Activated CD4-positive, alpha-beta T cell treated with anti-CD3 and anti-CD28 coated beads, Interleukin-2, amount 50 U/mL, for 48 hours (primary cell): ENCODE measurements at regions not wholly inside any gene's neighbourhood (a gene's known extent, or its start where the extent isn't known, plus 50 kb on each side); places are given as distances from the start of the nearest gene placed in this dataset.

Source experiments
- DNase-seq, 2 experiments: peaks; one replicate each; pipeline ENCODE4 v3.0.0-alpha.2; 2020

DNA sequence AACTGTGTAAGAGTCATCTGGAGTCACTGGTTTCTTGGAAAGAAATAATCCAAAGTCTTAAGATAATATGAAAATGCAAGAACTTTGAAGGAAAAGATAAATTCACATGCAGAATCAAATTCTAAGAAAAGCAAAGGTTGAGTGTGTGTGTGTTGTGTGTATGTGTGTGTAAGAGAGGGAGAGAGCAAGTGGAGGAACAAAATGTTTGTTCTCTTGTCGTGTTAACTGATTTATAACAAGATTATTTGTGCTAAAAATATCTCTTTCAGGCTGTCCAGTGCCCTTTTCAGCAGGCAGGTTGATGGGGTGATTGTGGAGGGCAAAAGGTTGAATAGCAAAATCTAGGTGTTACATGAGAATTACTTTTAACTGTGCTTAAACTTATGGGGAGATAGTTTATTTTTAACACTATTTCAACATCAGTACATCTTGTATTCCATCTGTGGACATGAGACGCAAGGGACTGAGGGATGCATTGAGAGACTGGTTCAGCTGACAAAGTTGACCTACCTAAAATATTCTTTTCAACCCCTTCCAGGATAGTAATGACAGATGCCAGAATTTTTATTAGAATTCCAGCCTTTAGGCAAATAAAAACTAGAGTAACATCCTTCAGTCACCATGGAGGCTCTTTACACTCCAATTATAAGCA lies 342.4 kb upstream of the CD180 start:
- DNase-seq: no peak

DNA sequence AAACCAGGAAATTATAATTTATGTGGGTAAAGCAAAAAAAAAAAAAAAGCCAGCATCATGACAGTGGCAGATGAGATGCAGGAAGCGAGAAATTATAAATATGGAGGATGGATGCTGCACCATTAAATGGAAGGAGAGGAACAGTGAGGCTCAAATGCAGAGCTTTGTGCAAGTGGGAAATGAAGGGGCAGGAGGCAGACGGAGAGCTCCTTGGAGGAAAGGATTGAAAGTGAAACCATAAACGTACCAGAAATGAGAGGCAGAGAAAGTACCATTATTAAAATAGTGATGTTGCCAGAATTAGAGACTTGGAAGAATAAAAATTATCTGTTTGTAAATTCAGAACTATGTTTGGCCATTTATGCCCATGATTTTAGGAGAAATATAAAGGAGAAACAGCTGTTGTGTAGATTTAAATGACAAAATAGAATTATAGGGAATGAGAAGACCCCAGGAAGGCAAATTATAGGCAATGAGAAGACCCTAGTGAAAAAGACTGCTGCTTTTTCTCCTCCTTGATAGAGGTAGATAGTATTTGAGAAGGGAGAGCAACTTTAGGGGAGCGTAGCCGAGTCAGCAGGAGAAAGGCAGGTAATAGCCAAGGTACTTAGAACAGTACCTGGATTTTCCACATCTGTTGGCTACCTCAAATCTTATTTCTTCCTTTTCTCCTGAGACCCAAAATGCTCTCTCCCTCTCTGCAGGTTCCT lies 341.0 kb upstream of the CD180 start:
- DNase-seq: no peak

DNA sequence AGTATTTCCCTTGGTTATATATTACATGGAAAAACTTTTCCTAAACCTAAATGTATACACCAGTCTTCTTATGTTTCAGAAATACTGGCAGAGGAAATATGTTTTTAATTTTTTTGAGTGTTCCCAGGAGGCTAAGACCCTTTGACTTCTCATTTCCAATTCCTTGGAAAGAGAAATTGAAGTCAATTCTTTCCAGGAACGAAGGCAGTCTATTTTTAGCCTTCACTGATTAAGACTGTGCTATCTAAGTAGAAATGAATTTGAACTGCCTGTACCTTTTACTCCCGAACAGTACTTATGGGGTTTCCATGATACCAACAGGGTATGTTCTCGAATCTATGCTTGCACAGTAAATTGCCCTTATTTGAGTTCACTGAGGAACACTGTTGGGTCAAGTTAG lies 340.3 kb upstream of the CD180 start:
- no peak for DNase-seq

DNA sequence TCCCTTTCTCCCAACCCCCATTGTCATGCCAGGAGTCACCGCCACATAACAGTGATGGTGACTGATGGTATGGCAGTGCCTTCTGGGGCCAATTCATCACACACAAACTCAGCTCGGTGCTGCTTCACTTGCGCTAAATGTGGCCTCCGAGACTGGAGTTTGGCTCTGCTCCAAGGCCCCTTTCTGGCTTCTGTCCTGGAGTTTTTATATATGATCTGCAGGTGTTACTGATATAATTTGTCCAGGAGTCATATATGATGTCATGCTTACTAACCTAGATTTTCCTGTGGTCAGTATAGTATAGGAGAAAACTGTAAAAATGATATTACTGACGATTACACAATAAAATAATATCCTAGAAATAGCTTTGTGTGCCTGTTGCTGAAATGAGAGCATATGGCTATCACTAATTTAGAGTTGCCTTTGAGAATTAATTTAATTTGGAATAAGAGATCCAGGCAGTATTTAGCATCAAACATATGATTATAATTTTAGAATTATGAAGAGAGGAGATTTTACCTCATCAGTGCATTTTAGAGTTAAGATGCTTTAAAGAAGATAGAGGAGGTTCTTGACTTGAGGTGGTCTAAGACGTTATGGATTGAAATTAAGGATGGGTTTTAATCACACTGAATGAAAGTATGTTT lies 334.1 kb upstream of the CD180 start:
- DNase-seq: no peak

- DNase-seq: no peak
Measured at GRCh38 chr5:67528953-67529352, 332.4 kb upstream of the CD180 start.

DNA sequence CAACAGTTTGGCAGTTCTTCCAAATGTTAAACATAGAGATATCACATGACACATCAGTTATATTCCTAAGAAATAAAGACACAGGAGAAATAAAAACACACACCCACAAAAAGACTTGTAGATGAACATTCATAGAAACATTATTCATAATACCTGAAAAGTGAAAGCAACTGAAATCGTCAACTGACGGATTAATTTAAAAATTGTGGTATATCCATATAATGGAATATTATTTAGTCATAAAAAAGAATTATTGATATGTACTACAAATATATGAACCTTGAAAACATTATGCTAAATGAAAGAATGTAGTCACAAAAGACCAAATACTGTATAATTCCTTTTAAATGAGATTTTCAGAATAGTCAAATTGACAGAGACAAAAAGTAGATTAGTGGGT lies 330.2 kb upstream of the CD180 start:
- no peak for DNase-seq

GRCh38 chr5:67520161-67520908 lies 323.7 kb upstream of the CD180 start:
- DNase-seq: no peak

DNA sequence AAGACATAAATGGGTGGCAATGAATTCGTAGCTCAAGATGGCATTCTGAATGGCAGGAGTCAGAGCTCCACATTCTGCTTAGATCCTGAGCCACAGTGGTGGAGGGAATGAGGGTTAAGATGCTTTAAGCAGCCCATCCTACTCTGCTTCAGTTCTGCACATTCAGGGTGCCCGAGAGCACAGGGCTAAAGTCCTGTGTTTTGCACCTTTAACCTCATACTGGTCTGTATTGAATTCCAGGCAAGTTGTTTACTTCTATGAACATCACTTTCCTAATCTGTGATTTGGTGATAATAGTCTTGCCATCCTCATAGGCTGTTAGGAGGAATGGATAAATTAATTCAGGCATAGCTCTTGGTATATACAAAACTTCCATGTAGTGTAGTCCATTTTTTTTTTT lies 321.6 kb upstream of the CD180 start:
- DNase-seq: no peak

DNA sequence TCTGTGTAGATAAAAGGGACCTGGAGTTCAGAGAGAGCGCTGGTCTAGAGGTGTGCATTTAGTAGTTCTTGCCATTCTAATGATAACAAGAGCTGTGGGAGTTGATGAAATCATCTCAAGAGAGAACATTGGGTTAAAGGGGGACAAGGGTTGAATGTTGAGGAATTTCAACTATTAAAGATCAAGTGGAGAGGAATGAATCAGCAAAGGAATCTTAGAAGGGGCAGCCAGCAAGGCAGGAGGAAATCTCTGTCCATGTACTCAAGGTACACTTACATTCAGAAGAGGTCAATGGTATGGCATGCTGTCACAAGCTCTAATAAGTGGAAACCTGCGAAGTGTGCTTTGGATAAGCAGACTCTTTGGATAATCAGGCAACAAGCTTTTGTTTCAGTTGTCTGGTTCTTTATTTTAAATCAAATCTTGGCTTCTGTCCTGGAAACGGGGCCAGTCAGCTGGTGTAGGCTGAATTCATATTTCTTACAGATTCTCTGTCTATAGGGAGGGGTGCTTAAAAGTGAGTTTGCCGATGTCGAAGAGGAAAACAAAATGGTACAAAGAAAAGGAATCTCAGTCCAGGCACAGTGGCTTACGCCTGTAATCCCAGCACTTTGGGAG lies 320.5 kb upstream of the CD180 start:
- DNase-seq: no peak

- DNase-seq: no peak
Measured at GRCh38 chr5:67515762-67516161, 319.2 kb upstream of the CD180 start.

- peak; percentile 17 to 41 for DNase-seq
Measured at GRCh38 chr5:67515020-67515689, 318.6 kb upstream of the CD180 start.

- DNase-seq: no peak
Measured at GRCh38 chr5:67512758-67513157, 316.2 kb upstream of the CD180 start.

GRCh38 chr5:67511911-67512310 lies 315.3 kb upstream of the CD180 start:
- no peak for DNase-seq

DNA sequence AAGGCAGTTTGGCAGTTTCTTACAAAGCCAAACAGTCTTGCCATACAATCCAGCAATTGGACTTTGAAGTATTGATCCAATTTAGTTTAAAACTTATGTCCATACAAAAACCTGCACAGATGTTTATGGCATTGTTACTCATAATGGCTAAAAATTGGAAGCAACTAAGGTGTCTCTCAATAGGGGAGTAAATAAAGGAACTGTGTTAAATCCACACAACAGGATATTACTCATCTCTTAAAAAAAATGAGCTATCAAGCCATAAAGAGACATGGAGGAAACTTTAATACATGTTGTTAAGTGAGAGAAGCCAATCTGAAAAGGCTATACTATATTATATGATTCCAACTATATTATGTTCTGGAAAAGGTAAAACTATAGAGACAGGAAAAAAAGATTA lies 313.6 kb upstream of the CD180 start:
- DNase-seq: no peak

DNA sequence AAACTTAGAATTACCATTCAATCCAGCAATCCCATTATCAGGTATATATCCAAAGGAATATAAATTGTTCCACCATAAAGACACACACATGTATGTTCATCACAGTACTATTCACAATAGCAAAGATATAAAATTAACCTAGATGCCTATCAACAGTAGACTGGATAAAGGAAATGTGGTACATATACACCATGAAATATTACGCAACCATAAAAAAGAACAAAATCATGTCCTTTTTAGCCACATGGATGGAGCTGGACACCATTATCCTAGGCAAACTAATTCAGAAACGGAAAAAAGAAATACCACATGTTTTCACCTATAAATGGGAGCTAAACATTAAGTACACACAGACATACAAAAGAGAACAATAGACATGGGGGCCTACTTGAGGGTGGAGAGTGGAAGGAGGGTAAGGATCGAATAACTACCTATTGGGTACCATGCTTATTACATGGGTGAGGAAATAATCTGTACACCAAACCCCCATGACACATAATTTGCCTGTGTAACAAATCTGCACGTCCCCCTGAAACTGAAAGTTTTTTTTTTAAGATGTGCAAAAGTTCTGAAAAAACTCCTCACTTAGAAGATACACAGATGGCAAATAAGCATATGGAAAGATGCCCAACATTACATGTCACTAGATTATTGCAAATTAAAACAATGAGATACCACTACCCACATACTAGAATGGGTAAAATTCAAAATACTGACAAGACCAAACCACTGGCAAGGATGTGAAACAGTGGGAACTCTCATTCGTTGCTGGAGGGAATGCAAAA lies 313.0 kb upstream of the CD180 start:
- no peak for DNase-seq

GRCh38 chr5:67506241-67506640 lies 309.6 kb upstream of the CD180 start:
- no peak for DNase-seq

DNA sequence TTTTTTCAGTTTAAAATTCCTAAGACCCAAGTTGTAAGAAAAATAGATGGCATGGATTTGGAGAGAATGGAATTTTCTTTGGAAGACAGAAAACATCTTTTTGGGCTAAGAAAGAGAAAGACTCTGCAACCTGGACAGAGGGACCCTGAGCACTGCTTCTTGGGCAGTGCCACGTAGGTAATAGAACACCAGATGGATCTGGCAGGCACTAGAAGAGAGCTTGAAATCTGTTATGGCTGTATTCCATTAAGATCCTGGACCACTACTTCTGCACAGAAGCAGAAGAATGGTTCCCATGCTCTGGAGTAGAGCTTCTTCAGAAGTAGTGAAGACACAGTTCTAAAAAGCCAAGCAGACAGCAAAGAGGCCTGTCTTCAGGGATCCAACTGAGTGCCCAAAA lies 306.4 kb upstream of the CD180 start:
- DNase-seq: no peak

GRCh38 chr5:67496051-67496450 lies 299.5 kb upstream of the CD180 start:
- DNase-seq: no peak

- no peak for DNase-seq
Measured at GRCh38 chr5:67495072-67495471, 298.5 kb upstream of the CD180 start.

DNA sequence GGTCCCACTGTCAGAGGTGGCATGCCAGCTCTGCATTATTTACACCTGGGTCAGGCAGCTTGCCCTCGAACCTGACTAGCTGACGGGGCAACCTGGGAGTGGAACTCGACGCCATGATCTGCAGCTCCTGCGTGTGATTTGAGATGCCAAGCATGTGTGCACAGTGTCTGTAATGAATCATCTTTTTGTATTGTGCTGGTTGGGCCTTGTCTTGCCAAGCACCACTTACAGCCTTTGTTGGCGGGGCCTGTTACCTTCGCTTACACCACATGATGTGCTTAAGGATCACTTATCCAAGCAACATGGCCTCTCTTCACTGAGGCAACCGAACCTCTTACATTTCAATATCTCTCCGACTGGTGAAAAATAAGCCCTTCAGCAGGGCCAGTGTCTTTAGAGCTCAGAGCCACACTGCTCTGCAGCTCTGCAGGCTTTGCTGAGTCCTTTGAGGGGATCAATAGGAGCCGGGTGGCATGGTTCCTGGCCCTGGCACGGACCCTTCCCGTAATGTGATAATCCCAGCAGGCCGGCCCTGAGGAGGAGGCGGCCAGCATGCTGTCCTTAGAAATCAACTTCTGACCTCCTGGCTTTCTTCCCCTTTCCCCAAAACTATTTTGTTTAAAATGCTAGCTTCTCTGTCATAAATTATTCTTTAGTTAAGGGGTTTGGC lies 297.7 kb upstream of the CD180 start:
- no peak for DNase-seq

GRCh38 chr5:67493676-67494075 lies 297.1 kb upstream of the CD180 start:
- DNase-seq: no peak
